H1 (cell line): ENCODE measurements at regions not wholly inside any gene's neighbourhood (a gene's known extent, or its start where the extent isn't known, plus 50 kb on each side); places are given as distances from the start of the nearest gene placed in this dataset.

ENCODE experiments used
- CTCF ChIA-PET: fragments of 300-600 bp; sonication (Branson Sonifier 250); formaldehyde crosslinking; loops from one replicate; lab custom pipeline; 2021; ENCODE audit not compliant: partially characterized antibody; lab: Charles Lee
- POLR2A ChIA-PET: fragments of 300-600 bp; sonication (Branson Sonifier 250); formaldehyde crosslinking; loops from one replicate; lab custom pipeline; 2021; ENCODE audit warnings: inconsistent platforms; ENCODE audit not compliant: partially characterized antibody; lab: Charles Lee
- DNase-seq, 2 experiments: peaks; one replicate each; pipeline versions ENCODE4 v3.0.0 to v3.0.0-alpha.2; 2010 to 2022; ENCODE audit warnings: low spot score in 2 of 2, low read depth in 1 of 2, mixed read lengths in 1 of 2
- FAIRE-seq: peaks from 2 replicates; lab custom pipeline; 2011; peaks lifted over from hg19 to GRCh38; lab: Jason Lieb, UNC
- H2AFZ ChIP-seq: 2 replicates; pipeline ENCODE4 v1.8.1; 2012; ENCODE audit warnings: low read length, inconsistent platforms
- H2AK5ac ChIP-seq: 2 replicates; pipeline ENCODE4 v1.6.1; 2013; ENCODE audit warnings: low read depth, low read length
- H2BK120ac ChIP-seq: replicated peaks from 2 replicates; pipeline ENCODE3; 2013; ENCODE audit warnings: low read depth, low read length, inconsistent platforms
- H2BK12ac ChIP-seq: 2 replicates; pipeline ENCODE4 v1.6.1; 2013; ENCODE audit warnings: low read depth, low read length
- H2BK15ac ChIP-seq: 2 replicates; pipeline ENCODE4 v1.6.1; 2013; ENCODE audit warnings: low read length
- H2BK20ac ChIP-seq: 2 replicates; pipeline ENCODE4 v1.6.1; 2013; ENCODE audit warnings: low read length
- H2BK5ac ChIP-seq: 2 replicates; pipeline ENCODE4 v1.6.1; 2013; ENCODE audit warnings: low read depth, low read length
- H3K14ac ChIP-seq: 2 replicates; pipeline ENCODE4 v1.6.1; 2013; ENCODE audit warnings: inconsistent platforms; ENCODE audit not compliant: insufficient read length
- H3K18ac ChIP-seq: 2 replicates; pipeline ENCODE4 v1.6.1; 2013; ENCODE audit warnings: low read length; ENCODE audit errors: extremely low read depth
- H3K23ac ChIP-seq: 2 replicates; pipeline ENCODE4 v1.6.1; 2013; ENCODE audit warnings: inconsistent platforms; ENCODE audit not compliant: insufficient read length
- H3K23me2 ChIP-seq: 2 replicates; pipeline ENCODE4 v1.6.1; 2013; ENCODE audit warnings: low read depth, low read length
- H3K27ac ChIP-seq: 2 replicates; pipeline ENCODE4 v1.6.1; 2011; ENCODE audit warnings: low read depth, low read length, inconsistent platforms
- H3K27me3 ChIP-seq, 4 experiments: replicated peaks in 1 of 4; 1 replicate in 1 of 4; 2 replicates in 3 of 4; pipeline versions ENCODE4 v1.6.1 to v1.8.1; 2011 to 2013; ENCODE audit warnings: low read length in 3 of 4, mild to moderate bottlenecking in 3 of 4, inconsistent platforms in 2 of 4, mixed read lengths in 2 of 4, moderate library complexity in 1 of 4; ENCODE audit not compliant: control insufficient read depth in 3 of 4, insufficient read depth in 3 of 4; ENCODE audit errors: extremely low read depth in 1 of 4
- H3K36me3 ChIP-seq, 4 experiments: 2 replicates each; pipeline versions ENCODE4 v1.6.1 to v1.8.1; 2011 to 2013; ENCODE audit warnings: mild to moderate bottlenecking in 4 of 4, low read length in 3 of 4, moderate library complexity in 2 of 4, control low read depth in 1 of 4, inconsistent platforms in 1 of 4; ENCODE audit not compliant: insufficient read depth in 4 of 4, control insufficient read depth in 2 of 4
- H3K4ac ChIP-seq: replicated peaks from 2 replicates; pipeline ENCODE3; 2013; ENCODE audit warnings: low read length, low read depth, mixed read lengths, inconsistent platforms; ENCODE audit not compliant: insufficient read length
- H3K4me1 ChIP-seq, 4 experiments: replicated peaks in 1 of 4; 1 replicate in 1 of 4; 2 replicates in 3 of 4; pipeline versions ENCODE4 v1.6.1 to v1.8.1; 2011 to 2013; ENCODE audit warnings: low read length in 3 of 4, inconsistent platforms in 2 of 4, mixed read lengths in 1 of 4; ENCODE audit not compliant: insufficient read depth in 4 of 4, control insufficient read depth in 3 of 4
- H3K4me2 ChIP-seq, 2 experiments: 2 replicates each; pipeline versions ENCODE4 v1.6.1 to v1.8.1; 2011 to 2013; ENCODE audit warnings: low read depth in 2 of 2, low read length in 2 of 2, control low read depth in 1 of 2, inconsistent platforms in 1 of 2, mild to moderate bottlenecking in 1 of 2; ENCODE audit not compliant: insufficient read depth in 1 of 2
- H3K4me3 ChIP-seq, 4 experiments: fragments of 200-600, 300-600 bp in 1 of 4; sonication (generic), shearing (Covaris generic), sonication (Bioruptor Twin) in 1 of 4; 2 replicates each; pipeline versions ENCODE4 v1.5.1 to v1.8.1; 2011 to 2016; ENCODE audit warnings: low read length in 4 of 4, low read depth in 3 of 4, control low read depth in 2 of 4, inconsistent platforms in 2 of 4, mild to moderate bottlenecking in 2 of 4, mixed read lengths in 1 of 4, moderate library complexity in 1 of 4; ENCODE audit not compliant: insufficient read depth in 2 of 4; ENCODE audit errors: extremely low read depth in 1 of 4
- H3K56ac ChIP-seq: replicated peaks from 2 replicates; pipeline ENCODE3; 2013; ENCODE audit warnings: low read depth, mild to moderate bottlenecking, mixed read lengths, low read length, inconsistent platforms; ENCODE audit not compliant: insufficient read length
- H3K79me1 ChIP-seq: 2 replicates; pipeline ENCODE4 v1.6.1; 2013; ENCODE audit warnings: low read depth, low read length, control low read depth
- H3K79me2 ChIP-seq, 2 experiments: 2 replicates each; pipeline versions ENCODE4 v1.6.1 to v1.8.1; 2012 to 2013; ENCODE audit warnings: low read length in 2 of 2, mild to moderate bottlenecking in 2 of 2, inconsistent platforms in 1 of 2; ENCODE audit not compliant: insufficient read depth in 2 of 2, control insufficient read depth in 1 of 2
- H3K9ac ChIP-seq, 4 experiments: replicated peaks in 1 of 4; 1 replicate in 1 of 4; 2 replicates in 3 of 4; pipeline versions ENCODE4 v1.6.1 to v1.8.1; 2011 to 2013; ENCODE audit warnings: low read depth in 3 of 4, low read length in 3 of 4, control low read depth in 2 of 4, mild to moderate bottlenecking in 2 of 4, moderate library complexity in 2 of 4, inconsistent platforms in 1 of 4; ENCODE audit errors: extremely low read depth in 1 of 4
- H3K9me3 ChIP-seq, 2 experiments: 2 replicates each; pipeline versions ENCODE4 v1.6.1 to v1.8.1; 2012 to 2013; ENCODE audit warnings: mild to moderate bottlenecking in 2 of 2, moderate library complexity in 2 of 2, control low read depth in 1 of 2, inconsistent platforms in 1 of 2, low read depth in 1 of 2, low read length in 1 of 2, mixed read lengths in 1 of 2; ENCODE audit not compliant: insufficient read depth in 2 of 2
- H4K20me1 ChIP-seq, 2 experiments: replicated peaks in 1 of 2; 2 replicates each; pipeline versions ENCODE3 to v1.8.1; 2011 to 2013; ENCODE audit warnings: inconsistent platforms in 2 of 2, low read length in 2 of 2, mild to moderate bottlenecking in 1 of 2; ENCODE audit not compliant: insufficient read depth in 2 of 2, control insufficient read depth in 1 of 2
- H4K5ac ChIP-seq: 2 replicates; pipeline ENCODE4 v1.6.1; 2013; ENCODE audit warnings: low read length, low read depth, mixed read lengths, inconsistent platforms; ENCODE audit not compliant: insufficient read length
- H4K8ac ChIP-seq: 2 replicates; pipeline ENCODE4 v1.8.0; 2013; ENCODE audit warnings: mild to moderate bottlenecking, moderate library complexity, low read length, inconsistent platforms; ENCODE audit not compliant: insufficient read depth; ENCODE audit errors: extremely low read depth
- H4K91ac ChIP-seq: replicated peaks from 2 replicates; pipeline ENCODE3; 2013; ENCODE audit warnings: low read length, mixed read lengths, inconsistent platforms; ENCODE audit not compliant: insufficient read length
- BCL11A ChIP-seq, 2 experiments: IDR thresholded peaks; one replicate each; pipeline ENCODE4 v1.6.1; 2011; ENCODE audit warnings: low read depth in 2 of 2, low read length in 2 of 2, mild to moderate bottlenecking in 2 of 2
- CHD2 ChIP-seq: IDR thresholded peaks from 2 replicates; pipeline ENCODE4 v1.6.1; 2012; ENCODE audit warnings: low read length, improper control_type of control experiment
- E2F6 ChIP-seq: IDR thresholded peaks from 2 replicates; pipeline ENCODE4 v1.6.1; 2012; ENCODE audit warnings: inconsistent platforms
- EP300 ChIP-seq, 2 experiments: IDR thresholded peaks; 1 replicate in 1 of 2; 2 replicates in 1 of 2; pipeline ENCODE4 v1.6.1; 2011 to 2012; ENCODE audit warnings: low read depth in 2 of 2, low read length in 2 of 2, mild to moderate bottlenecking in 2 of 2, borderline replicate concordance in 1 of 2, inconsistent platforms in 1 of 2, moderate library complexity in 1 of 2
- JUN ChIP-seq: IDR thresholded peaks from 2 replicates; pipeline ENCODE4 v1.6.1; 2011; ENCODE audit warnings: low read depth, mild to moderate bottlenecking, improper control_type of control experiment, low read length
- MAFK ChIP-seq: IDR thresholded peaks from 2 replicates; pipeline ENCODE4 v1.6.1; 2012; ENCODE audit warnings: low read depth, mild to moderate bottlenecking, improper control_type of control experiment, low read length
- NRF1 ChIP-seq: IDR thresholded peaks from 2 replicates; pipeline ENCODE4 v1.6.1; 2011; ENCODE audit warnings: mild to moderate bottlenecking, low read depth, low read length, improper control_type of control experiment
- POU5F1 ChIP-seq: IDR thresholded peaks from 2 replicates; pipeline ENCODE4 v1.6.1; 2011; ENCODE audit warnings: low read depth, mild to moderate bottlenecking, low read length, moderate library complexity
- SUZ12 ChIP-seq: fragments of 200-600 bp; sonication (generic); IDR thresholded peaks from 2 replicates; pipeline ENCODE4 v1.6.1; 2012; ENCODE audit warnings: mild to moderate bottlenecking, inconsistent platforms, low read length, moderate library complexity, mixed read lengths
- ZNF274 ChIP-seq: IDR thresholded peaks from 2 replicates; pipeline ENCODE4 v1.7.0; 2012; ENCODE audit warnings: low read length, borderline replicate concordance; ENCODE audit errors: extremely low read depth
- WGBS, 2 experiments: shearing (Covaris generic) in 1 of 2; methylation state at CpG; one replicate each; pipeline versions ENCODE4 v1.1.6 to v1.1.7; 2013 to 2015; ENCODE audit warnings: low lambda C conversion rate in 2 of 2, mixed read lengths in 2 of 2, inconsistent platforms in 1 of 2, low coverage in 1 of 2, missing lambda C conversion rate in 1 of 2; ENCODE audit not compliant: insufficient replicate concordance in 2 of 2, insufficient coverage in 1 of 2, insufficient read length in 1 of 2; ENCODE audit errors: extremely low coverage in 1 of 2, missing lambda C conversion rate in 1 of 2; 5-methylcytosine and 5-hydroxymethylcytosine counted together

DNA sequence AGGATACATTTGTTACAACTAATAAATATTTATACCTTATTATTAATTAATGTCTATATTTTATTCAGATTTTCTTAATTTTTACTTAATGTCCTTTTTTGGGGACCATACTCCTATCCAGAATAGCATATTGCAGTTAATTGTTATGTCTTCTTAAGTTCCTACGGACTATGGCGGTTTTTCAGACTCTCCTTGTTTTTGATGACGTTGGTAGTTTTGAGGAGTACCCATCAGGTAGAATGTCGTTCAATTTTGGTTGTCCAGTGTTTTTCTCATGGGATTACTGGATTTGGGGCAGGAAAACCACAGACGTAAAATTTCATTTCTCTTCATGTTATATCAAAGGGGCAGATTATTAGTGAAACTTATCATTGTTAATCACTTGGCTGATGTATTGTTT is 223.7 kb downstream of the ISL1 start:
- Histone ChIP-seq H3K18ac (no peak overlapping the region), H4K5ac (no peak overlapping the region), H2BK12ac (no peak overlapping the region), H3K9ac (no peak overlapping the region), H4K8ac (no peak overlapping the region), H3K56ac (no peak overlapping the region), H2BK5ac (no peak overlapping the region), H3K79me1 (no peaks in the 10 kb centered on the region), H3K4me2 (no peak overlapping the region), H2AK5ac (no peak overlapping the region), H3K14ac (no peak overlapping the region), H2BK120ac (no peak overlapping the region), H3K9me3 (no peaks in the 10 kb centered on the region), H3K36me3 (no peaks in the 10 kb centered on the region), H3K4me1 (no peaks in the 10 kb centered on the region), H3K23me2 (no peaks in the 10 kb centered on the region), H4K20me1 (no peaks in the 10 kb centered on the region), H3K4me3 (no peak overlapping the region), H4K91ac (no peak overlapping the region), H3K79me2 (no peaks in the 10 kb centered on the region), H2AFZ (no peak overlapping the region), H2BK15ac (no peak overlapping the region), H3K27ac (no peak overlapping the region), H2BK20ac (no peak overlapping the region), H3K23ac (no peak overlapping the region), H3K27me3 (no peaks in the 10 kb centered on the region), H3K4ac (no peak overlapping the region)
- ChIA-PET POLR2A (no interaction called here), CTCF (no interaction called here)
- WGBS, 2 experiments: 96% methylated on average over 5 of the region's 5 CpGs; no CpG with 5 or more reads in 1 of the 2 experiments
- FAIRE-seq (no peak), DNase-seq (no peak)
- TF ChIP-seq POU5F1 (no peak), CHD2 (no peak), JUN (no peak), EP300 (IDR thresholded peaks at IDR 0.05; ENCODE audit: borderline replicate concordance in 1 of 2, low read depth in 2 of 2, low read length in 2 of 2) (no peak), E2F6 (no peak), ZNF274 (no peak), SUZ12 (no peak), MAFK (no peak), BCL11A (IDR thresholded peaks at IDR 0.05; ENCODE audit: low read depth in 2 of 2, low read length in 2 of 2) (no peak), NRF1 (no peak)
